Activated naive CD8-positive, alpha-beta T cell treated with anti-CD3 and anti-CD28 coated beads, Interleukin-2, amount 50 U/mL, for 16 hours (primary cell): ENCODE measurements at regions not wholly inside any gene's neighbourhood (a gene's known extent, or its start where the extent isn't known, plus 50 kb on each side); places are given as distances from the start of the nearest gene placed in this dataset.
A peak's percentile ranks its signal among the peaks of the same experiment; 100 is the strongest.
"Not testable (repeated sequence)": the region's sequence is repeated elsewhere in the genome, so short reads cannot be mapped to it uniquely, and the experiment has no call there.

Source experiments
- DNase-seq: peaks from one replicate; pipeline ENCODE4 v3.0.0-alpha.2; 2020; ENCODE audit warnings: low read depth, low spot score

DNA sequence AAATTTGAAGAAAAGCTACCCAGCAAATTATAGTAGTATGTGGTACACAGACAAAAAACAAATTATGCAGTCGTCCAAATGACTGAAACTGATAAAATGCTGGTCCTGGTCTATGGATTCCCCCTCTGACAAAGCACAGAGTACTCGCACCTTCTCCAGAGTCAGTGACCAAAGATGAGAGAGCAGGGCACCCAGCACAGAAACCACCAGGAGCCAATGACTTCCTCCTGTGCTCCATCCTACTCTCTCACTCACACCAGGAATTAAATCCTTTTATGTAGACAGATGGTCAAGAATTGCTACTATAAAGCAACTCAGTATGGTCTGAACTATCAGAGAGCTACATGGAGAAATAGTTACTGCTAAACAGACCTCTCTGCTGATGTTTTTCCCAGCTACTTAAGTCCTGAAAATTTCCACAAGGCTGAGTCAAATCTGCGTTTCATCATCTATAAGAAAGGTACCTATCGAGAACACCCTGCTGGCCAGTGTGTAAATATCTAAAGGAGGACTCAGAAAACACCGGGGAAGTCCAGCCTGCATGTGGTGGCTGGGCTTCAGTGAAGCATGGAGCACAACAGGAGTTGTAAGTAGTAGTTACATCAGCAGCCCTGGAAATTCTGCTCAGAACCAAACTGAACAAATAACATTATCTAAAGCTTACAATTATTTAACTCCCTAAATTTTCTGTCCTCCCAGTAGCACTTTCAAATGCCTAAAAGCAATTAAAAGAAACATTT, 84.5 kb upstream of the FBXO28 start:
- DNase-seq = not testable (repeated sequence)

DNA sequence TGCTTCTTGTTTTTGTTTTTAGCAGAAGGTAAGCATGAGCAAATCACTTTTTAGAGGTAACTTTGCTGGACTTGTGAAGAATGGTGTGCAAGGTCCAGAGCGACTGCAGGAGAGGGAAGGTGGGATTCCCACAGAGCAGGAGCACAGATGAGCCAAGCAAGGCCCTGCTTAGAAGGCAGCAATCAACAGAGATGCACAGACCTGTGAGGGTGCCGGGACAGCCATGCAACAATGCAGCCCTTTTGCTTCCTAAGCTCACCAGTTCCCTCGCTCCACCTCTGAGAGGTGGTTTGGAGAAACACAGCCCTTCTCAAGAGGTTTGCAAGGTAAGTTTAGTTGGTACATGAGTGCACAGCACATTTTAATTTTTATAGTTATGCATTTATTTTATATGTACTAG, 85.1 kb upstream of the FBXO28 start:
- DNase-seq = not testable (repeated sequence)

DNA sequence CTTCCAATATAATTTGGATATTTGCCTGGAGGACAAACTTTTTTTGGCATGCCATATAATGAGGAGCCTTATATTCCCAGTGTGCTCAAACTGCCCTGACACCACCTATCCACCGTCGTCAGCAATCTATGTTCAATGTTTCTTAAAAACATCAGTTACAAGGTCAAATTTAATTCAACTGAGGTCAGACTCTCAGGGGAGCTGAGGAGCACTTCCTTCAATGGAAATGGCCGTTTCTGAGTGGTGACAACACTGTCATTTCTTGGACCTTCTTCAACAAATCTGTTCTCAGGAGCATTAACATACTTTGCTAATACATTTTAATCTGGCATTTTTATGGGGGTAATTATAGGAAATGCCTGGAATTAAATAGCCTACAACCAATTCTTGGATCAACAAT, 90.8 kb upstream of the FBXO28 start:
- DNase-seq = not testable (repeated sequence)

DNA sequence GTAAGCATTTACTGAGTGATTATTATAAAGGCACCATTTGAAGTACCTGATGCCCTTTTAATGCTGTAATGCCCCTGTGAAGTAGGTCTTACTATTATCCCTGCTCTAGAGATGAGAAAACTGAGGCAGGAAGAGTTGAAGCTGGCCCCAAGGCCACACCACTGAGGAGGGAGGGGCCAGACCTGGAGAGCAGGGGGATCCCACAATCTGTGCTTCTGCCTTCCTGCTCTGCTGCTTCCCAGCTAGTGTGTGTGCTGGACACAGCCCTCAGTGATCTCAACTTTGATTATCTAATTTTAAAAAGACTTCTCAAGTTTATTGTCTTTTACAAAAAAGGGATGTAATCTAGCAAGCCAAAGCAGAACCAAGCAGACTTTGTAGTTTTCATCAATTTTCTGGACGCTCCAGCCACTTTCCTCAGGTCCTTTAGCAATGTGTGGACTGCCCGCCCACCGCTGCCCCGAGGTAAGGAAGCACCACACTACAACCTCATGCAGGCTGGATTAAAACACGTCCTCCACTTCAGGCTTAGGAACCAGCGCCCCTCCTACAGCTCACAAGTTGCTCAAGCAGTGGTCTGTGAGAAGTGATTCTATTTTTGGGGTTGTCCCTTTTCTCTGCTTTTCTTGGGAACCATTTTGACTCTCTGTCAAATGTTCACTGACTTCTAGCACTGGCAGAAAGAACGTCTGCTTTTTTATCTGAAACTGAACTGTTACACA, 91.5 kb upstream of the FBXO28 start:
- not testable (repeated sequence) for DNase-seq

DNA sequence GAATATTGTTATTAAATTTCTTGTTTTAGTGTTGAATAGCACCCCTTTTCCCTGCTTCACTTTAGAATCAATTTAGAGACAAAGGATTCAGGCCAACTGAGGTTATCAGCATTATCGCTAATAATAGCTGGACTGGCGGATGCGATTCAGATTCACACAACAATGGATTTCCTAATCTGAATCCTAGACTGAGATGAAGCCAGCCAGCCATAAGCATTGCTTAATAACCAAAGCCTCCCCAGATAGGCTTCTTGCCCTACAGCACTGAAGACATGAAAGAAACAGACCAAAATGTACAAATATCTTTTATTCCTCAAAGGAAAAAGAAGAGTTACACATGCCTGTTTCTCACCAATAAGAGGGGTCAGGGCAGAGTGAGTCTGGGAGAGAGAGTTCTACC, 94.0 kb upstream of the FBXO28 start:
- DNase-seq = not testable (repeated sequence)

DNA sequence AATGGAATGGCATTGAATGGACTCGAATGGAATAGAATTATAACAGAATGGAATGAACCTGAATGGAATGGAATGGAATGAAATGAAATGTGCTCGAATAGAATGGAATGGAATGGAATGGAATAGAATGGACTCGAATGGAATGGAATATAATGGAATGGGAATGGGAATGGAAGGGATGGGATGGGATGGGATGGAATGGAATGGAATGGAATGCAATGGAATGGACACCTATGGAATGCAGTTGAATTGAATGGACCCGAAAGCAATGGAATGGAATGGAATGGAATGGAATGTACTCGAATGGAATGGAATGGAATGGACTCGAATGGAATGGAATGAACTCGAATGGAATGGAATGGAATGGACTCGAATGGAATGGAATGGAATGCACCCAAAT, 98.1 kb upstream of the FBXO28 start:
- DNase-seq = not testable (repeated sequence)

DNA sequence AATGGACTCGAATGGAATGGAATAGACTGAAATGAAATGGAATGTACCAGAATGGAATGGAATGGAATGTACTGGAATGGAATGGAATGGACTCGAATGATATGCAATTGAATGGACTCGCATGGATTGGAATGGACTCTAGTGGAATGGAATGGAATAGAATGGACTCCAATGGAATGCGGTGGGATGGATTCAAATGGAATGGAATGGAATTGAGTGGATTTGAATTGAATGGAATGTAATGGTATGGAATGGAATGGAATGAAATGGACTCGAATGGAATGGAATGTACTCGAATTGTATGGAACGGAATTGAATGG, 99.6 kb upstream of the FBXO28 start:
- no peak for DNase-seq

DNA sequence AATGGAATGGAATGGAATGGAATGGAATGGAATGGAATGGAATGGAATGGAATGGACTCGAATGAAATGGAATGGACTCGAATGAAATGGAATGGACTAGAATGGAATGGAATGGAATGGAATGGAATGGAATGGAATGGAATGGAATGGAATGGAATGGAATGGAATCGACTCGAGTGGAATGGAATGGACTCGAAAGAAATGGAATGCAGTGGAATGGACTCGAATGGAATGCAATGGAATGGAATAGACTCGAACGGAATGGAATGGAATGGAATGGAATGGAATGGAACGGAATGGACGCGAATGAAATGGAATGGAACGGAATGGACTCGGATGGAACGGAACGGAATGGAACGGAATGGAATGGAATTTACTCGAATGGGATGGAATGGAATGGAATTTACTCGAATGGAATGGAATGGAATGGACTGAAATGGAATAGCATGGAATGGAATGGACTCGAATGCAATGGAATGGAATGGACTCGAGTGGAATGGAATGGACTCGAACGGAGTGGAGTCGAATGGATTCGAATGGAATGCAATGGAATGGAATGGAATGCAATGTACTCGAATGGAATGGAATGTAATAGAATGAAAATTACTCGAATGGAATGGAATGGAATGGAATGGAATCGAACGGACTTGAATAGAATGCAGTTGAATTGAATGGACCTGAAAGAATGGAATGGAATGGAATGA, 100.1 kb upstream of the FBXO28 start:
- DNase-seq = not testable (repeated sequence)

DNA sequence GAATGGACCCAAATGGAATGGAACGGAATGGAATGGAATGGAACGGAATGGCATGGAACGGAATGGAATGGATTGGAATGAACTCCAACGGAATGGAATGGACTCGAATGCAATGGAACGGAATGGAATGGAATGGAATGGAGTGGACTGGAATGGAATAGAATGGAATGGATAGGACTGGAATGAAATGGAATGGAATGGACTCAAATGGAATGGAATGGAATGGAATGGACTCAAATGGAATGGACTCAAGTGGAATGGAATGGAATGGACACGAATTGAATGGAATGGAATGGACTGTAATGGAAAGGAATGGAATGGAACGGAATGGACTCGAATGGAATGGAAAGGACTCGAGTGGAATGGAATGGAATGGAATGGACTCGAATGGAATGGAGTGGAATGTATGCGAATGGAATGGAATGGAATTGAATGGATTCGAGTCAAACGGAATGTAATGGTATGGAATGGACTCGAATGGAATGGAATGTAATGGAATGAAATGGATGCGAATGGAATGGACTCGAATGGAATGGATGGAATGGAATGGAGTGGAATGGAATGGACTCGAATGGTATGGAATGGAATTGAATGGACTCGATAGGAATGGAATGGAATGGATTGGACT, 101.0 kb upstream of the FBXO28 start:
- not testable (repeated sequence) for DNase-seq

DNA sequence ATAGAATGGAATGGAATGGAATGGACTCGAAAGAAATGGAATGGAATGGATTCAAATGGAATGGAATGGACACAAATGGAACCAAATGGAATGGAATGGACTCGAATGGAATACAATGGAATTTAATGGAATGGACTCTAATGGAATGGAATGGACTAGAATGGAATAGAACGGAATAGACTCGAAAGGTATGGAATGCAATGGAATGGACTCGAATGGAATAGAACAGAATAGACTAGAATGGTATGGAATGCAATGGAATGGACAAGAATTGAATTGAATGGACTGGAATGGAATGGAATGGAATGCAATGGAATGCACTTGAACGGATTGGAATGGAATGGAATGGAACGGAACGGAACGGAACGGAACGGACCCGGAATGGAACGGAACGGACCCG, 101.7 kb upstream of the FBXO28 start:
- not testable (repeated sequence) for DNase-seq

DNA sequence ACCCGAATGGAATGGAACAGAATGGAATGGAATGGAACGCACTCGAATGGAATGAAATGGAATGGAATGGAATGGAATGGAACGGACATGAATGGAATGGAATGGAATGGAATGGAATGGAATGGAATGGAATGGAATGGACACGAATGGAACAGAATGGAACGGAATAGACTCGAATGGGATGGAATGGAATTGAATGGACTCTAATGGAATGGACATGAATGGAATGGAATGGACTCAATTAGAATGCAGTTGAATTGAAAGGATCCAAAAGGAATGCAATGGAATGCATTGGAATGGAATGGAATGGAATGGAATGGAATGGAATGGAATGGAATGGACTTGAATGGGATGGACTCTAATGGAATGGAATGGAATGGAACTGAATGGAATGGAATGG, 102.2 kb upstream of the FBXO28 start:
- not testable (repeated sequence) for DNase-seq

DNA sequence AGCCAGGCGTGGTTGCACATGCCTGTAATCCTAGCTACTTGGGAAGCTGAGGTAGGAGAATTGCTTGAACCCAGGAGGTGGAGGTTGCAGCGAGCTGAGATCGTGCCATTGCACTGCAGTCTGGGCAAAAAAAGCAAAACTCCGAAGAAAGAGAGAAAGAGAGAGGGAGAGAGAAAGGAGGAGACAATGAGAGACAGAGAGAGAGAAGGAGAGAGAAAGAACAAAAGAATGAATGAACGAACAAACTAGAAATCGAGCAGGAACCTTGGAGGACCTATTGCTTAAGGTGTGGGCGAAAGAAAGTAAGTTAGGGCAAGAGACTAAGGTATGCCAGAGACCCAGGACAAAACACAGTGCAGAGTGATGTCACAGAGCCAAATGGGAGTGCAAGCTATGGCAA, 102.8 kb upstream of the FBXO28 start:
- DNase-seq = not testable (repeated sequence)

DNA sequence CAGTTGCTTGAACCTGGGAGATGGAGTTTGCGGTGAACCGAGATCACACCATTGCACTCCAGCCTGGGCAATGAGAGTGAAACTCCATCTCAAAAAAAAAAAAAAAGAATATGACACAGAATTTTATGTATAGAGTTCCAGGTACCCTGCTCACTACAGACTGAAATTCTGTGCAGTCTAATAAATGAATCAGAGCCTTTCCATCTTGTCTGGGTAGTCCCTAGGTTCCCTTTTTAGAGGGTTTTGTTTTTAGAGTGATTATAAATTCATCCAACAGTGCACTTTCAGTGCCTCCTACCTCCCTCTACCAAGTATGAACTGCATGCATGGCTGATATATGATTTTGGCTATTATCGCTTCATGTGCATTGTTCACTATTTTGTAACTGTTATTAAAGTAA, 107.9 kb upstream of the FBXO28 start:
- not testable (repeated sequence) for DNase-seq

DNA sequence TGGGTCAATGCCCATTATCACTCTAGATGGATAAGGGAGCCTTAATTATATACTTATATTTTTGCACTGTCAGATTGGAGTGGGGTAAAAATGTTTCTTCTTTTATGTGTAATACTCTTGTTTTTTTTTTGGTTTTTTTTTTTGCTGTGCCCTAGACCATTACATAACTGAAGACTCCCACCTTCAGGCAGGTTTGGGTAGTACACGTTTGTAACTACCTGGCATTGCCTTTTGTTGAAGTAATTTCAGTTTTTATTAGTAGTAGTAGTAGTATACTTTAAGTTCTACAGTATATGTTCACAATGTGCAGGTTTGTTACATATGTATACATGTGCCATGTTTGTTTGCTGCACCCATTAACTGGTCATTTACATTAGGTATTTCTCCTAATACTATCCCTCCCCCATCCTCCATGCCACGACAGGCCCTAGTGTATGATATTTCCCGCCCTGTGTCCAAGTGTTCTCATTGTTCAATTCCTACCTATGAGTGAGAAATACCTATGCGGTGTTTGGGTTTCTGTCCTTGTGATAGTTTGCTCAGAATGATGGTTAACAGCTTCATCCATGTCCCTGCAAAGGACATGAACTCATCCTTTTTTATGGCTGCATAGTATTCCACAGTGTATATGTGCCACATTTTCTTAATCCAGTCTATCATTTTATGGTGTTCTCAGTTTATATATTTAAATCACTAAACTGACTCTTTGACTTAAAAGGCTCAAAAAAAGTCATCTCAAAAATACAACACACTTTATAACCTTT, 109.2 kb upstream of the FBXO28 start:
- peak; percentile 8 for DNase-seq

DNA sequence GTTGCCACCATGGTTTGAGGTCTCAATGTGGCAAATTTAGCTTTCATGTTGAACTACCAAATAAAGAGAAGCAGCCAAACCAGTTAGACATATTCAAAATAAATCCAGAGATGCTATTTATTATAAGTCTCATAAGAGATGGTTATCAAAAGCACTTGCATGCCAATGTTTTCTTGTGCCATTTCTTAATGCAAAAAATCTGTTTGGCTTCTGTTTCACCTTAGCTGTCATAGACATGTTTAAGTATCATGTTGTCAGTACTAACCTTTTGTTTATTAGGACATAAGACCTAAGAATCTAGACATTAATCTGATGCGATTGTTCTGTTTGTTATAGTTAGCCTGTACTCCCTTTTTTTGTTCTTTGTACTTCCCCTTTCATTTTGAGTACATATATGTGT, 110.0 kb upstream of the FBXO28 start:
- DNase-seq = not testable (repeated sequence)

DNA sequence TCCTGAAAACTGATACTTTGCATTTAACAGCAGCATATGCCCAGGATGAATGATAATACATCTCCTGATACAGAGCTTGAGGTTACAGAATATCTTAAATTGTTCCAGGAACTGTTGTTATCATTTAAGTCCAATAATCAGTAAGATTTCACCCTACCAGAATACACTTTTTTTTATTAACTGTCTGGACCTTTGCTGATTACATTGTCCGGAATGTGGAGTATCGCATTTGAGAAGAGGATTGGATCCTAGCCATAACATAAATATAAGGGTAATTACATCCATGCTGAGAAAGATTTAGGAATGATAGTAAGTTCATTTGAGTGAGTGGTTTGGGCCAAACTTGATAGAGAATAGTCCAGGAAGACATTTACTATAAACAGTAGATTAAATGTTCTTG, 112.2 kb upstream of the FBXO28 start:
- DNase-seq = not testable (repeated sequence)

DNA sequence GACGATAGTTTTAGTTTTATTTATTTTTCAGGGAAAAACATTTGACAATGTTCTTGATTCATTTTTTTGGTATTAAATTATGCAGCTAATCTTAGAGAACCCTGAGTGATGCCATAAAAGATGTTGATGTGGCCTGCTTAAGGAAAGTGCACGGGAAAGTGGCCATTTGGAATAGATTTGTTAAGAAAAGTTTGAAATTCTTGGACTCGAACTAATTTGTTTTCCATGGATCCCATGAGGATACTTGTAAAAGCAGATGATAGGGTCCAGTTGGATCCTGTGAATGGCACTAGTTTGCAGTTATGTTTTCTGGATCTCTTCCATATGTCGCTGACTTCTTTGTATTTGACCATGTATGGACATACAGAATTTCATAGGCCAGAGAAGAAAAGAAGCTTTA, 114.2 kb upstream of the FBXO28 start:
- not testable (repeated sequence) for DNase-seq

DNA sequence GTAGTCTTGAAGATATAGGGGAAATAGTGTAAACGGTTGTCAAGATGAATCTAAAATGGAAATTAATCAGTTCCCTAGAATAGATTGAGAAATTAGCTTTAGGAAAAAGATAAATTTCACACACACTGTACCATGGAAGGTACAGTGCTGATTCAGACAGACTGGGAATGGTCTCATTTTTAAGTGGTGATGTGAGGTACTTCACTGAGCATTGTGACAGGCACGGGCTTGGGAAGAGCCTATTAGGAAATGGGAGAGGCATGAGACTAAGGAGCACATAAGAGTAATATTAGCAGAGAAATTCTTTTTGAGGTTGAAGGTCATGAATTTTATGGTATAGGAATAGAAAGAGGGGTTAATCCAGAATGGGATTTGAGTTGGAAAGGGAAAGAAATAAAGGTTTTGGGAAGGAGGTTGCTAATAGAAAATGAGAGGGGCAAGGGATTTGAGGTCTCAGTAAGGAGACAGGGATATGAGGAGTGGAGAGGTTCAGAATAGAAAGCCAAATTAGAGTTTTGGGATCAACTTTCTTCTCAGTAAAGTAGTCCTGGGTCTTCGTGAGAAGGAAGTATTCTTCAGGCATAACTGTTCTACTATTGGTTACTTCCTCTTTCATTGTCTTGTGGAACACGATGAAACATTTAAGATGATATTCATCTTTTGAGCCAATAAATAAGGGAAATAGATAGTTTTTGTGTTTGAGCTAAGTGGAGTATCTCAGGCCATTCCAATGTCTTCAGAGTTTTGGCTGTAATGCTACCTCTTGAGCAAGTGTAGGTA, 115.0 kb upstream of the FBXO28 start:
- DNase-seq = not testable (repeated sequence)

DNA sequence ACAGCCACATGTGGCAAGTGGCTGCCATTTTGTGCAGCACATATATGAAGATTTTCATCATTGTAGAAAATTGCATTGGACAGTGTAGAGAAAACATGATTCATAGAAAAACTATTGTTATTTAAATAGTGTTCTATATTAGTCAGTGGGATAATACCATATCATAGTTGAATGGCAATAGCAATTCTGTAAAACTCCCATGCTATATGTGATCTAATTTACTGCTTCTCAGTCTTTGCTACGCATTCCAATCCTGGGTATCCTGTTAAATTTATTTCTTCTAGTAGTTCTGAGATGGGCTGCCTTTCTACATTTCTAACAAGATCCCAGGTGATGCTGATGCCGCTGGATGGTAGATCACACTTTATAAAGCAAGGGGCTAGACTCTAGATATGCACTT, 117.5 kb upstream of the FBXO28 start:
- not testable (repeated sequence) for DNase-seq

DNA sequence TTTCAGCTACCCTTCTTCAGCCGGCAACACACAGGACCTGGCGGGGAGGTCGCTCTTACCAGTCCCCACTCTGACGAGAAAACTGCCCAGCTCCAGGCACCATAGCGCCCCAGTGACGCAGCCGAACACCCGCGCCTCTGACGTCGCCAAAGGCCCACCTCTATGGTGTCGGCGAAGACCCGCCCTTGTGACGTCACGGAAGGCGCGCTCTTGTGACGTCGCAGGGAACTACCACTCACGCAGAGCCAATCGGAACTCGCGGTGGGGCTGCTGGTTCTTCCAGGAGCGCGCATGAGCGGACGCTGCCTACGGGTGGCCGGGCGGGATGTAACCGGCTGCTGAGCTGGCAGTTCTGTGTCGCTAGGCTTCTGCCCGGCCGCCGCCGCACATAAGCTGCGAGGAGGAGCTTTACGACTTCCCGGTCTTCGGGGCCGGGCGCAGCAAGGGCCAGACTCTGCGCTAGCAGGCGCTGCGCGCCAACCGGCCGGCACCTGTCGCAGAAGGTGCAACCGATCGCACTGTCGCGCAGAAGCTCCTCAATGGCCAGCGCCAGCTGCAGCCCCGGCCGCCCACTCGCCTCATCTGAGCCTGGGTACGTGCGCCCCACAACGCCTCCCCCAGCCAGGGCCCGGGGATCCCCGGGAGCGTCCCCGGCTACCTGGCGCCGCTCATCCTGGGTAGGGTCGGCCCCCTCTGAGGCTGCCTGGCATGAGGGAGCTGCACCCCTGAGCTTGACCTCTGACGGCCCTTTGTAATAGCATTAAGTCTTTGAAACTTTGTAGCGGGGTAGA, 121.3 kb upstream of the FBXO28 start:
- DNase-seq = peak; percentile 100
